ENCODE measurements at regions not wholly inside any gene's neighbourhood (a gene's known extent, or its start where the extent isn't known, plus 50 kb on each side); places are given as distances from the start of the nearest gene placed in this dataset.

- TF ChIP-seq, protein P1, sequence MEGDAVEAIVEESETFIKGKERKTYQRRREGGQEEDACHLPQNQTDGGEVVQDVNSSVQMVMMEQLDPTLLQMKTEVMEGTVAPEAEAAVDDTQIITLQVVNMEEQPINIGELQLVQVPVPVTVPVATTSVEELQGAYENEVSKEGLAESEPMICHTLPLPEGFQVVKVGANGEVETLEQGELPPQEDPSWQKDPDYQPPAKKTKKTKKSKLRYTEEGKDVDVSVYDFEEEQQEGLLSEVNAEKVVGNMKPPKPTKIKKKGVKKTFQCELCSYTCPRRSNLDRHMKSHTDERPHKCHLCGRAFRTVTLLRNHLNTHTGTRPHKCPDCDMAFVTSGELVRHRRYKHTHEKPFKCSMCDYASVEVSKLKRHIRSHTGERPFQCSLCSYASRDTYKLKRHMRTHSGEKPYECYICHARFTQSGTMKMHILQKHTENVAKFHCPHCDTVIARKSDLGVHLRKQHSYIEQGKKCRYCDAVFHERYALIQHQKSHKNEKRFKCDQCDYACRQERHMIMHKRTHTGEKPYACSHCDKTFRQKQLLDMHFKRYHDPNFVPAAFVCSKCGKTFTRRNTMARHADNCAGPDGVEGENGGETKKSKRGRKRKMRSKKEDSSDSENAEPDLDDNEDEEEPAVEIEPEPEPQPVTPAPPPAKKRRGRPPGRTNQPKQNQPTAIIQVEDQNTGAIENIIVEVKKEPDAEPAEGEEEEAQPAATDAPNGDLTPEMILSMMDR (IDR thresholded peaks at IDR 0.05) = no peak
- TF ChIP-seq POLR2A (IDR thresholded peaks at IDR 0.05) = no peak
Measured at GRCh38 chr3:94573337-94573736, 510.5 kb downstream of the NSUN3 start.
